ENCODE measurements at regions not wholly inside any gene's neighbourhood (a gene's known extent, or its start where the extent isn't known, plus 50 kb on each side); places are given as distances from the start of the nearest gene placed in this dataset.

- no peak for DNase-seq
Measured at GRCh38 chr2:211068108-211068780, 511.8 kb downstream of the CPS1 start.

DNA sequence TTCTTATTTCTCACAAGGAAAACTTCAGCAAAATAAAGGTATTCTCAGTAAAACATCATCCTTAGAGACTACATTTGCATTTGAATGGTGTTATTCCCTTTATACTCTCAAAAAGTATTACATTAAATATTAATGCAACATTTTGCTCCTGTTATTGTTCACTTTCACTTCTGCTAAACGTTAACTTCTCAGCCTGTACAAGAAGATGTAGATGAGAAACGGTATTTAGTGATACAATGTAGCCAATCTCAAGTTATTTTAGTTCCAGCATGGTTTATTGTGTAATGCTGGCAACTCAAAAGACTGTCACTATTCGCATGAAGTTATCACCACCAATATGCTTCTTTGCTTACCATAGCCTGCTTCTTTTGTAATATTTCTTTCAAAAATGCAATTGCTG, 514.1 kb downstream of the CPS1 start:
- DNase-seq = no peak

GRCh38 chr2:211077216-211077767, 520.9 kb downstream of the CPS1 start:
- DNase-seq = no peak

- no peak for DNase-seq
Measured at GRCh38 chr2:211084352-211084751, 528.0 kb downstream of the CPS1 start.

DNA sequence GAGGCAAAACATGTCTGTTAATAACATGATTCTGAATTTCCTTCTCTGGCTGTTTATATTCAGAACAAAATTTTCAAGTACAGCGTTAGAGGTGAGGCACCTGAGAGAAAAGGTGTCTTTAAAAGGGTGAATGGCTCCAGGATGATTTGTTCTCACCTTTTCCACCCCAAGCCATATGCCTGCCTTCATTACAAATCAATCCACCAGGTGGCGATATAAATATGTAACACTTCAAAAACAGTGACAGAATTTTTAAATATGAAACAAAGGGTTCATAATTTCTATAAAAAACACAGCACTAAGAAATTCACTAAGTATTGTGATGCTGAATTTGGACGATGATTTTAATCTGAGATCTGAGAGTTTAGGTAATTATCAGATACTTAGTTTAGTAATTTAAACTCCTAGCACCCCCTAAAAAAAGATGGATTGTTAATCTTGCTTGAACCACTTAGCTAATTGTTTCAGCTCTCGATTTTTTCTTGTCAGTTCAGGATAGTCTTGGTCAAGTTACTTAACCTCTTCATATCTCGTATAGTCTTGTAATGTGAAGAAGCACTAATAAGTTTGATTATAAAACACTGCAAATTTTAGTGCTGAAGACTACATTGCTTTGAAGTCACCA, 528.8 kb downstream of the CPS1 start:
- DNase-seq = no peak

DNA sequence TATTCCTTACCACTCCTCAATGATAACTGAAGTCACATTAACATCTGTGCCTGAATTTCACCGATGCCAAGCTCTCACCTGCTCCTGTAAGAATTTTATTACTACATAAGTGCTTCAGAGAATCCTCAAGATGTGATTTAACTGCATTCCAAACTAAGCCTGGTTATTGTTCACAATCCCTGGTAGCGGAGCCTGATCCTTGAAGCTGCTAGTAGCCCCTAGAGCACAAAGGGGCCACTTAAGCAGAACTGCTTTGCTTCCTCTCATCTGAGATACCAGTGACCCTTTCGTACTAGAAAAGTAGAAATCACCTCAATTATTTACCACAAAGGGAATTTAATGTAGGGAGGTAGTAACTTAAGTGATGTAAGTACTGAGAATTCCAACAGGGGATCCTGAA, 529.6 kb downstream of the CPS1 start:
- DNase-seq = no peak

DNA sequence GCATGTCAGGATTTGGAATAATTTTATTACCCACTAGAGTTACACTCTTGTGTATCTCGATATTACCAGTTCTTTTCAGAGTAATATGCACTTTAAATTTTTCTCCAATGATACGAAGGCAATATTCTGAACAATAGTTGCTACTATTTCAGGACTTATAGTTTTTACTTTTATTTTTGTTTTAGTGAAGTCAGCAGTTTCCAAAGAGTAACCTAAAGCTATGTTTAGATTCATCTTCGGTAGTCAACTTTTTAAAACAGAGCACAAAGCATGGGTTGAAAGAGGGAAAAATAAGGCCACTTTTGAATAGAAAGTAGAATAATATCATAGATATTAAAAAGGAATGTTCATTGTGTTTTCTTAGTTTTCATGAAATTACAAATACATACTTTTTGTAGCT, 532.7 kb downstream of the CPS1 start:
- no peak for DNase-seq

- no peak for DNase-seq
Measured at GRCh38 chr2:211093743-211094303, 537.4 kb downstream of the CPS1 start.

GRCh38 chr2:211103989-211104388, 547.6 kb downstream of the CPS1 start:
- no peak for DNase-seq

- no peak for DNase-seq
Measured at GRCh38 chr2:211113334-211114175, 557.2 kb downstream of the CPS1 start.

- no peak for DNase-seq
Measured at GRCh38 chr2:211114826-211115455, 558.5 kb downstream of the CPS1 start.

DNA sequence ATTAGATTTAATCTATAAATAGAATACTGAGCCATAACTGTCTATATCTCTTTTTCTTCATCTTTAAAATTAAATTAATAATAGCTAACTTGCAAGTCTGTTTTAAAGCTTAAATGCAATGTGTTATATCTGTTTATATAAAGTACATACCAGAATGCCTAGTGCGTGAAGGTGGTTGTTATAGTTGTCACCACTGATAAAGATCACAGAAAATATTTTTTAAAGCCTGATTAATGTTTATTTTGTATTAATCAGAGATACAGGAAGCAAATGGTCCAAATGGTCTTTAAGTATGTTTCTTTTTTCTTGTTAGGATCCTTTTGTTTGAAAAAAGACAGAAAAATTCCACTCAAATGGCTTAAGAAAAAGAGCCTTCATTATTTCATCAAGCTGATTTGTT, 560.6 kb downstream of the CPS1 start:
- no peak for DNase-seq

DNA sequence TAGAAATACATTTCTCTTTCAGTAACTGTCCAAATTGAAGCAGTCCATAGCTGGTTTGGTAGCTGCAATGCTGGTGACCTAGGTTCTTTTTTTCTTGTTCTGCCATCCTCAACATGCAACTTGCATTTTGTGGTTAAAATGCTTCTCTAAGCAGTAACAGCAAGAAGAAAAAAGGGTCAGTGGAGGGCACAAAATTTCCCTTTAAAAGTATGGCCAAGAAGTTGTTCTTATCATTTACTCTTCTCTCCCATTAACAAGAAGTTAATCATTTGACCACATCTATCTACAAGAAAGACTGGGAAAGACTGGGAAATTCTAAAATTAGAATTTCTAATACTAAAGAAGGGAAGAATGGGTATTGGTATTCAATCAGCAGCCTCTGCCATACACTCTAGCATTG, 569.9 kb downstream of the CPS1 start:
- DNase-seq = no peak

DNA sequence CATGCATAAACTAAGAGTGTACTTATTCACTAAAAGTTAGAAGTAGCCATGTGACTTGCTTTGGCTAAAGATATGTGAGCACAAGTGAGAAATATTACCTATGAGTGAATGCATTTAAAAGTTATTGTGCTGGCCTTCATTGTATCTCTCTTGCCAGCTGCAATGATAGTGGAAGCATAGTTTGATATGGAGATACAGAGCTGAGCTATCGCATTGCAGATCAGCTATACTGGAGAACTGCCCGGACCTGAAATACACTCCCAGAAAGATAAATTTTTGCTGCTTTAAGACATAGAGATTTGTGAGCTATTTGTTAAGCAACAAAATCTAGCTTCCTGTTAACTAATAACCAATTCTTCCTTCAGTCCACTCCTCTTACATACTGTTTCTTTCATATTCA, 571.1 kb downstream of the CPS1 start:
- no peak for DNase-seq

GRCh38 chr2:211128287-211128686, 571.9 kb downstream of the CPS1 start:
- no peak for DNase-seq

- no peak for DNase-seq
Measured at GRCh38 chr2:211129798-211130197, 573.4 kb downstream of the CPS1 start.

- no peak for DNase-seq
Measured at GRCh38 chr2:211132046-211132445, 575.6 kb downstream of the CPS1 start.

- no peak for DNase-seq
Measured at GRCh38 chr2:211132573-211132972, 576.2 kb downstream of the CPS1 start.

GRCh38 chr2:211133766-211134165, 577.4 kb downstream of the CPS1 start:
- DNase-seq = no peak

GRCh38 chr2:211138551-211138950, 582.2 kb downstream of the CPS1 start:
- DNase-seq = no peak

DNA sequence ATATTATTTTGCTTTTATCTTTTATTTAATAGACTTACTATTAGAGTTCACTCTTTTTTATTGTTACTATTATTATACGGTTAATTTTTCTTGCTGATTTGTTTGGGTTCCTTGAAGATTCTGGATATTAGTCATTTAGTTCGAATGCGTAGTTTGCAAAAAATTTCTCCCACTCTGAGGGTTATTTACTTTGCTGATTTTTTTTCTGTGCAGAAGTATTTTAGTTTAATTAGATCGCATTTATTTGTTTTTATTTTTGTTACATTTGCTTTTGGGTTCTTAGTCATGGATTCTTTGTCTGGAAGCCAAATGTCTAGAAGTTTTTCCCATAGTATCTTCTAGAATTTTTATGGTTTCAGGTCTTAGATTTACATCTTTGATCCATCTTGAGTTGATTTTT, 585.2 kb downstream of the CPS1 start:
- DNase-seq = no peak

- no peak for DNase-seq
Measured at GRCh38 chr2:211144078-211144477, 587.7 kb downstream of the CPS1 start.

Measured in GOT3 (cell line).